OCI-M2 (cell line): ENCODE measurements at regions not wholly inside any gene's neighbourhood (a gene's known extent, or its start where the extent isn't known, plus 50 kb on each side); places are given as distances from the start of the nearest gene placed in this dataset.
"Not testable (repeated sequence)": the region's sequence is repeated elsewhere in the genome, so short reads cannot be mapped to it uniquely, and the experiment has no call there.

ENCODE experiments used
- DNase-seq: peaks from one replicate; lab custom pipeline; 2025; ENCODE audit not compliant: unreplicated experiment; lab: John Stamatoyannopoulos, UW

DNA sequence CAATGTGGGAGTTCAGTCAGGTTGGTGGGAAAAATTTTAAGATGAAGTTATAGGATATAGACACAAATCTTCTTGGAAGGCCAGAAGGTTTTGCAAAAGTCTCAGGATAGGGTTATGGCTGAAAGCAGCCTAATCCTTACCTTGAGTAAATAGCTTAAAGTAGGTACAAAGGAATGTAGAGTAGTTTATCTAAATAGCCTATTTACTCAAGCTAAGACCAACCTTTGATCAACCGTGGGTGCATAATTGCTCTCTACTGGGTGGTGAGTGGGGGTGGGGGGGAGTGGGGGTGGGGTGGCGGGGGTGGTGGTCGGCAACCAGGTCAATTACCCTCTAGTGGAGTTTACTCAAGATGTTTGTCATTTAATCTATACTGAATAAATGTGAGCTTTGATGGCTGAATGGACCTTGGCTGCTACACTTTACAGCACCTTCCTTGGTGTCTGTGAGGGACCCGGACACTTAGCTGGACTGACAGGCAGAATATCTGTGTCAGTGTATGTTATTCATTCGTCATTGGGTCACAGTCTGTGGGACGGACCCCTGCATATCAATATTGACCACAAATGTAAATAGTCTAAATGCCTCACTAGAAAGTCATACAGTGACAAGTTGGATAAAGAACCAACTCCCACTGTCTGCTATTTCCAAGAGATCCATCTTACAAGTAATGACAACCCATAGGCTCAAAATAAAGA, 545.7 kb upstream of the PABPC4L start:
- DNase-seq, result no peak

DNA sequence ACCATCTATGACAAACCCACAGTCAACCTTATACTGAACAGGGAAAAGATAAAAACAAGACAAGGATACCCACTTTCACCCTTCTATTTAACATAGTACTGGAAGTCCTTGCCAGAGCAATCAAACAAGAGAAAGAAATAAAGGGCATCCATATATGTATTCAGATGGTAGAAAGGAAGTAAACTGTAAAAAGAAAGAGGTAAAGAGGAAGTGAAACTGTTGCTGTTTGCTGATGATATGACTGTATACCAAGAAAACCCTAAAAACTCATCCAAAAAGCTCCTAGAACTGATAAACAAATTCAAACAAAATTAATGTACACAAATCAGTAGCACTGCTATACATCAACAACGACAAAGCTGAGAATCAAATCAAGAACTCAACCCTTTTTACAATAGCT, 538.7 kb upstream of the PABPC4L start:
- no peak for DNase-seq

DNA sequence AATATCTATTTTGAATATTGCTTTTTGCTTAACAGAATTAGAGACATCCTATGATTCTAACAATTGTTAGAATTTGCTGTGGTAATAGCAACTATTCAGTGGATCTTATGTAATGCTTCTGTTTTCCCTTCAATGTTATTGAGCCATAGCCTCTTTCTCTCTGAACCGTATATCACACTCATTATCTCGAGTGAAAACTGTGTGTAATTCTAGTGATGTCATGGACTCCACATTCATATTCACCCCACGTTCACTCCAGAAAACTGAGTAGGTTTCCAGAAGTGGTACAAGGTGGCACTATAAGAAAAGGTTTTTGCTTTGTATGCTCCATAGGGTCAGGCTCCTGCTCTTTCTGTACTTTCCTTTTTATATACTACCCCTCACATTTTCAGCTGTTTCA, 534.3 kb upstream of the PABPC4L start:
- no peak for DNase-seq

GRCh38 chr4:134727696-134728095, 526.1 kb upstream of the PABPC4L start:
- DNase-seq, result no peak

- no peak for DNase-seq
Measured at GRCh38 chr4:134722306-134722705, 520.7 kb upstream of the PABPC4L start.

DNA sequence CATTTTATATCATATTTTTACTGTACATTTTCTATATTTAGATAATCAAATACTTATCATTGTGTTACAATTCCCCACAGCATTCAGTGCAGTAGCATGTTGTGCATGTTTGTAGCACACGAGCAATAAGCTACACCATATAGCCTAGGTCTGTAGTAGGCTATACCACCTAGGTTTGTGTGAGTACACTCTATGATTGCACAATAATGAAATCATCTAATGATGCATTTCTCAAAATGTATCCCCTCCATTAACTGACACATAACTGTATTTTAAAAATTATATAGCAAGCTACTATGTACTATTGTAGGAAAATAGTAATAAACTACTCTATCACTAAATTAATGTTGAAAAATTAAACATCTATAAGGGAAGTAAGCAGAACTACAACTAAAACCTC, 518.4 kb upstream of the PABPC4L start:
- no peak for DNase-seq

DNA sequence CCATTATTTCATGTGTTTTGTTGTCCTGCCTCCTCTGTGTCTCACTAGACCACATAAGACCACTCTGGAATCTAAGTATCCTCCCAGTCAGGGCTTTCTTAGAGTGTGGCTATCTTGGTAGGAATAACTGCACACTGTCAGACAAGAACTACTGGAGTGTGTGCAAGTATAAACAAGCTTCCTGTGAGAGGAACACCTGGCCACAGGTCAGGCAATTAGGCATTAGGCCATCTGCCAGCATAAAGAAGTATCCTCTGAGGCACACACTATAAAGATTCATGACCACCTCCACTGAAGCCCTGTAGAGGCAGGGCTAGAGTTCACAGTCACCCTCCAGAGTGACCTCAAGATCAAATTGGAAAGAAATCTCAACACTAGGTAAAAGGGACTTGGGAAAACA, 507.0 kb upstream of the PABPC4L start:
- no peak for DNase-seq

DNA sequence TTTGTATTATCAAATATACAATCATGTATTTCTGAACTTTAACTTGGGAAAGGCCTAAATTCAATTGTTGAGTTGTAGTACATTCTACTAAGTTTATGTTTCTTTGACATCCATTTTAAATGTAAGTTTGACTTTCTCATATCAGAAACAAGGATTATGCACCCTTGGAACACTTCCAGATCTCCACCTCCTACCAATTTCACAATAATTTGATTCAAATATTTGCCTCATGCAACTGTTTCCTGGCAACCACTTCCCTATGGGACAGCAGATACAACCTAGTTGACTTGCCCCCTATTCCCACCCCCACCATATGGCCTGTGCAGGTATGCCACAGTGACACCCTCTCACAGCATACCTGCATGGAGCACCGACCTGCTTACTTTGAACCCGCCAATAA, 506.4 kb upstream of the PABPC4L start:
- no peak for DNase-seq

DNA sequence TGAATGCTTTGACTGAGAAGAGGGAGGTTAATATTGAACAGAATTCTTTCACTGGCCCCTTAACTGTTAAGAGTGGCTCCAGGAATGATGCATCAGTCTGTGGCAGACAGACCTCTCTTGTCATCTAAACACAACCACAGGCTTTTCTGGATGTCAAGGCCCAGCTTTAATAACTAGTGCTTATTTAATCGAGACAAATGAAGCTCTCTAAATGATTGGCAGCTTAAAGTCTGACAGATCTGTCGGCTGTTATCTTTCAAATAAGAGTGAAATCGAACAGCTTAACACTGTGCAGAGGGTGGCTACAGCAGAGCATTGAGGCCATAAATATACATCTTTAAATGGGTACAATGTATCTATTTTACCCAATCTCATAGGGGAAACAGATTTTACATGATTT, 500.8 kb upstream of the PABPC4L start:
- no peak for DNase-seq

DNA sequence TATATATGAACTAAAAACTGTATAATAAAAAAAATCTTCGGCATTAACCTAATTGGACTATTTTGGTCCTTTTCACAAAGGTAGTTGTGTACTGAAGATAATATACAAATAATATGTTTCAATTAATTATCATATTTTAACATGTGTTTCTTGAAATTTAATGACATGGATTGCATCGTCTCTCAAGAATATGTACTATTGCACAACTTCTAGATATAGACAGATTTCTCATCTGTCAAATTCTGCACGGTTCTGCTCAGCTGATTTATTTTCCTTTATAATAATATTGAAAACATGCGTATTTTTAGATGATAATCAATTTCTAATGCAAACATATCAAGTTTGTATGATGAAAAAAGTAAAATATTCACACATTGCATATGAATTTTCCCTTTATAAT, 498.7 kb upstream of the PABPC4L start:
- DNase-seq, result no peak

DNA sequence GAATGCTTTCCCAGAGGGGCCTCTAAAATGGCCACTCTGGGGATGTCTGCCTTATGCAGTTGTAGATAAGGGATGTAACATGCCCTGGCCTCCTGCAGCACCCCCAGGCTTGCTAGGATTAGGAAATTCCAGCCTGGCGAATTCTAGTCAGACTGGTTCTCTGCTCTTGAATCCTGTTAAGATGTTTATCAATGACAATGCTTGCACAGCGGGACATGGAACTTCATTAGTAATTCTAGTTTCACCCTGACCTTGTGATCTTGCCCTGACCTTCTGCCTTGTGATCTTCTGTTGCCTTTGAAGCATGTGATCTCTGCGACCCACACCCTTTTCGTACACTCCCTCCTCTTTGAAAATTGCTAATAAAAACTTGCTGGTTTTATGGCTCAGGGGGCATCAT, 497.2 kb upstream of the PABPC4L start:
- DNase-seq, result not testable (repeated sequence)

GRCh38 chr4:134695433-134695832, 493.8 kb upstream of the PABPC4L start:
- no peak for DNase-seq

DNA sequence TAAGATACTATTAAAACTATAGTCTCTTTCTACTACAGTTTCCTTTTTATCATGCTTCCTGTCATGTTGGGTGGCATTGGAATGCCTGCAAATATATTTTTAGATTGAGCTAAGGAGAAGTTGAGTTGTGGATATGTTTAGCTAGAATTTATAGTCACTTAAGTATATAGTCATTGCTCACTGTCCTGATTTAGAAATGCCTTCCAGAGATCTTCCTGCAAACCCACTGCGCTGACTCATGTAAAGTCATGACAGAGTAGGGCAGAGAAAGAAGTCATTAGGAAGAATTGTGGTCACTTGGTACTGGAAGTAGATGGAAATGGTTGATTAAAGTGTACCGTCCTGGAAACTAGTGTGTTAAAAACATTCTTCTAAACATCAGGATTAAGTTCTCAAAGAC, 490.3 kb upstream of the PABPC4L start:
- no peak for DNase-seq

DNA sequence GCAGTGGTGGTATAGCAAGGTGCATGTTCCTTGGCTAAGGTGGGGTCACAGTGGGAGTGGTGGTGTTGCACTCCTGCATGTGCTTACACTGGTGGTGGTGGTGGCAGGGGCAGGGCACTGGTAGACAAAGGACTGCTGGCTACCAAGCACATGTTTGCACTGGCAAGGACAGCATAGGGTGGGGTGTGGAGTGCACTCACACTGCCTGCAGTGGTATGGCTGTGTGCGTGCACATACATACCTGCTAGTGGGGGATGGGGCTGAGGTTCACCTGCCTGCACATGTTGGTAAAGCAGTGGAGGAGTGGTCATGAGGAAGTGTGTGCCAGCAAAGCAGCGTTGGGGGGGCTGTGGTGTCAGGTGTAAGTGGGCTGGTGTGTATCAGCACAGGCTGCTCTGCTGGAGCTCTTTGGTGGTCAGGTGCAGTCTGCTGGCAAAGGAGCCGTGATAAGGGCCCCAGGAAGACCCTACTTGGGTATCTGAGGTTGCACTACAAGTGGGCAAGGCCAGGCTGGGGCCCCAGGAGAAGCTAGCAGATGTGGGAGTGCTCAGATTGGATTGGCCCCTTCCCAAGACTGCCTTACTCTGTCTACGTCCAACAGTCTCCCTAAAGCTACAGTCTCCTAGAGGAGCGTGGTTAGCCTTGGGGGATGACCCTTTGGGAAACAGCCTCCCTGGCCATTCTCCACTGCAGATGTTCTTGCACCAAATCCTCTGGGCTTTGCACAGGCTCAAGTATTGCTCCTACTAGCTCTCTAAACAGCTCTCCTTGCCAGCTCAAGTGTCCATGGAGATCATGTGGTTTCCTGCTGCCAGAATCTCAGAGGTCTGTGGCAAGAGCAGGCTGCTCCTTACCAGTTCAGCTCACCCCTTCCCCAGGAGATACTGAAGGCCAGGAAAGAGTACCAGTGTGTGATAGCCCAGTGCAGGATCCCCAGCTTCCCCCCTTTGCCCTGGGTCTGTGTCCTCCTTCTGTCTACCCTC, 486.3 kb upstream of the PABPC4L start:
- no peak for DNase-seq

DNA sequence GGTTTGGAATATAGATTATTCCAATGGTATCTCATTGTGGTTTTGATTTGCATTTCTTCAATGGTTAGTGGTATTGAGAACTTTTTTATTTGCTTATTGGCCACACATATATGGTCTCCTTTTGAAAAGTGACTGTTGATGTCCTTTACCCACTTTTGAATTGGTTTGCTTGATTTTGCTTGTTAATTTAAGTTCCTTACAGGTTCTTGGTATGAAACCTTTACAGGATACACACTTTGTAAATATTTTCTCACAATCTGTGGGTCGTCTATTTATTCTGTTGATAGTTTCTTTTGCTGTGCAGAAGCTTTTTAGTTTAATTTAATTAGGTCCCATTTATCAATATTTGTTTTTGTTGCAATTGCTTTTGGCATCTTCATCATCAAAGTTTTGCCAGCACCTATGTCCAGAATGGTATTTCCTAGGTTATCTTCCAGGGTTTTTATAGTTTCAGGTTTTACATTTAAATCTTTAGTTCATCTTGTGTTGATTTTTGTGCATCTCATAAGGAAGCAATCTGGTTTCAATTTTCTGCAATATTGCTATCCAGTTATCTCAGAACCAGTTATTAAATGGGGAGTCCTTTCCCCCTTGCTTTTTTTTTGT, 475.7 kb upstream of the PABPC4L start:
- no peak for DNase-seq

GRCh38 chr4:134668237-134668636, 466.6 kb upstream of the PABPC4L start:
- no peak for DNase-seq

DNA sequence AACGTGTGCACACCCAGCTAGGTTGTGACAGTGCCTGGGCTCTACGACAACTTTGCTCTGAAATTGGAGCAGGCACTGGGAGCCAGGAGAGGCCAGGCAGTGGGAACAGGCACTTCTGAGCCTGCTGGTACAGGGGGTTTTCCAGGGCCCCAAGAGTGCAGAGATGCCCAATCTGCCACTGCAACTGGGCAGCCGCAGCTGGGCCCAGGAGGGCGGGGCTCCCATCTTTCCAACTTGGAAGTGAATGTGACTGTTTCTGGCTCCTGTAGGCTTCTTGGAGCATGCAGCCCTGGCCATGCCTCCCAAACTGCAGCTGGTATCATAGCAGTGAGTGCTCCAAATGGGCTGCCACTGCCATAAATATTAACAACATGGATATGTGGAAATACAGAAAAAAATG, 465.1 kb upstream of the PABPC4L start:
- no peak for DNase-seq

DNA sequence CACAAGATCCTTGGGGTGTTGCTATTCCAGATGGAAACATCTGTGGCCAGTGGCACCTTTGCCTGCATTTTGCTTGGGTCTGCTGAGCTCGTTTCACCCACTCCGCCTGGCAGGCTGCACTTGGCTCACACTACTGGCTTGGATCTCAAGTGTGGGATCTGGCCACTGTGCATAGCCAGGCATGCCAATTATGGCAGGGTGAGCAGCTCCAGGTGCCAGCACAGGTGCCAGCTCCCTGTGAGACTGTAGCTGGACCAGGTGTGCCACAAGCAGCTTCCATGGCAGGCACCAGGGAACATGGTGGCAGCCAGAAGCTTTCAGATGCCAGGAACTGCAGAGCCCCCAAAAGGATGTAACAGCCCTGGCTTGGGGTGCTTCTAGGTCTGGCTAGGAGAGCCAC, 463.8 kb upstream of the PABPC4L start:
- DNase-seq, result no peak

GRCh38 chr4:134663742-134664141, 462.2 kb upstream of the PABPC4L start:
- DNase-seq, result no peak

DNA sequence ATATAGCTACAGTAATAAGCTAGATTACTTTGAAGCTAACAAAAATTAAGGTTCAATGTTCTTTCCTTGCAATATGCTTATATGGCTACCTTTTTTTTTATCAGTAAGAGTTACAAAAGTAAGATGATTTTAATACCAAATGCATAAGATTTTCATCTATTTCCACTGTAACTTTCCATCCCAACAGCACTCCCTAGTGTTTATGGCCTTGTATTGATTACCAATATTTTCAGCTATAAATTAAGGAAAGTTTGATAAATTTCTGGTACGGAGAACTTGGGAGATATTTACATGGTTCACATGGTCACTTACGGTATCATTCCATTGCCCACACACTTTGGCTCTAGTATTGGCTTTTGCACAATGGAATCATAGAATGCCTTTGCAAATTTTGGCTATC, 448.9 kb upstream of the PABPC4L start:
- no peak for DNase-seq

DNA sequence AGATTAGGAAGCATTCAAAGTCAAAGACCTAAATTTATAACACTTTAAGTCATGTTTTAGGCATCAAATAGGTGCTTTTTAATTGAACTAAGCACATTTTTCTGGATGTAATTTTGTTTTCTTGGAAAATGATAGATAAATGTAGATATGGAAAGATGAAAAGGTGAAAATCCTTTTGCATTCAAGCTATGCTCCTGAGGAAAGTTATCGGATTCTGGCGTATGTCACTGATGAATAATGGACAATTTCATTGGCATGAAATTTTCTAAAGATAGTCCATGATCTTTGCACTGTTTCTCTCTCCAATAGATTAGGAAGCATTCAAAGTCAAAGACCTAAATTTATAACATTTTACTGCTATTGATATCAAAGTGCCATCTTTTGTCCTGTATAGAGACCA, 444.2 kb upstream of the PABPC4L start:
- no peak for DNase-seq
